Testis (tissue), 2 donors: ENCODE measurements at regions not wholly inside any gene's neighbourhood (a gene's known extent, or its start where the extent isn't known, plus 50 kb on each side); places are given as distances from the start of the nearest gene placed in this dataset.

Source experiments
- DNase-seq: peaks from one replicate; pipeline ENCODE4 v3.0.0-alpha.2; 2019
- H3K27ac ChIP-seq, 2 donors: fragments of 200-600 bp; sonication (generic); one replicate each; pipeline ENCODE4 v1.5.1; 2019
- H3K27me3 ChIP-seq: fragments of 200-600 bp; sonication (generic); one replicate; pipeline ENCODE4 v1.5.1; 2019
- H3K36me3 ChIP-seq: fragments of 200-600 bp; sonication (generic); one replicate; pipeline ENCODE4 v1.5.1; 2017; ENCODE audit warnings: low read depth; ENCODE audit errors: missing control alignments
- H3K4me1 ChIP-seq: fragments of 200-600 bp; sonication (generic); one replicate; pipeline ENCODE4 v1.5.1; 2019
- H3K4me3 ChIP-seq, 2 donors: fragments of 200-600 bp; sonication (generic); one replicate each; pipeline ENCODE4 v1.5.1; 2017 to 2019
- H3K9me3 ChIP-seq: fragments of 200-600 bp; sonication (generic); one replicate; pipeline ENCODE4 v1.5.1; 2017
- CTCF ChIP-seq, 3 experiments: fragments of 450-650 bp in 2 of 3; fragments of 200-600 bp in 1 of 3; sonication (generic) in 1 of 3; IDR thresholded peaks; one replicate each; pipeline ENCODE4 v1.5.1; 2016 to 2019; ENCODE audit warnings: antibody characterized with exemption in 3 of 3, mild to moderate bottlenecking in 2 of 3, moderate library complexity in 1 of 3
- POLR2A ChIP-seq: fragments of 450-650 bp; IDR thresholded peaks from one replicate; pipeline ENCODE4 v1.6.1; 2017; ENCODE audit warnings: antibody characterized with exemption, mild to moderate bottlenecking, moderate library complexity
- WGBS, 2 donors: methylation state at CpG; one replicate each; pipeline ENCODE4 v1.1.5; 2018; 5-methylcytosine and 5-hydroxymethylcytosine counted together
- intact Hi-C: fragments of 100-400 bp; cut with DNase I; formaldehyde crosslinking; loops from one replicate; pipeline ENCODE4 v1.15.1; 2023; ENCODE audit warnings: low total_unique reads

- TF ChIP-seq CTCF (IDR thresholded peaks at IDR 0.05), result no peak
- no peak for TF ChIP-seq POLR2A
- no peak for DNase-seq
- H3K9me3 ChIP-seq, result no peaks in the 10 kb centered on the region
- WGBS, 2 donors, result 89 to 91% methylated on average over 7 of the region's 7 CpGs
- no peak overlapping the region for H3K4me3 ChIP-seq
- intact Hi-C loops, result no loop called here
- H3K4me1 ChIP-seq, result no peaks in the 10 kb centered on the region
- H3K27me3 ChIP-seq, result no peaks in the 10 kb centered on the region
- H3K27ac ChIP-seq, result no peak overlapping the region
- H3K36me3 ChIP-seq, result no peaks in the 10 kb centered on the region
Measured at GRCh38 chrX:39327255-39327654, 526.0 kb downstream of the MID1IP1 start.

GRCh38 chrX:39327705-39328104, 526.4 kb downstream of the MID1IP1 start:
- TF ChIP-seq POLR2A (no peak), CTCF (IDR thresholded peaks at IDR 0.05) (no peak)
- Histone ChIP-seq H3K27ac (no peak overlapping the region), H3K4me3 (no peak overlapping the region), H3K9me3 (no peaks in the 10 kb centered on the region), H3K4me1 (no peaks in the 10 kb centered on the region), H3K36me3 (no peaks in the 10 kb centered on the region), H3K27me3 (no peaks in the 10 kb centered on the region)
- 100% methylated on average over 1 of the region's 1 CpG for WGBS, 2 donors
- intact Hi-C loops, result no loop called here
- no peak for DNase-seq

GRCh38 chrX:39328661-39329060, 527.4 kb downstream of the MID1IP1 start:
- H3K4me1 ChIP-seq, result no peaks in the 10 kb centered on the region
- no peaks in the 10 kb centered on the region for H3K36me3 ChIP-seq
- H3K9me3 ChIP-seq, result no peaks in the 10 kb centered on the region
- no peak for TF ChIP-seq POLR2A
- TF ChIP-seq CTCF (IDR thresholded peaks at IDR 0.05), result no peak
- H3K4me3 ChIP-seq, result no peak overlapping the region
- H3K27ac ChIP-seq, result no peak overlapping the region
- H3K27me3 ChIP-seq, result no peaks in the 10 kb centered on the region
- intact Hi-C loops, result no loop called here
- no peak for DNase-seq
- 94 to 97% methylated on average over 4 of the region's 4 CpGs for WGBS, 2 donors

- 76 to 80% methylated on average over 4 of the region's 4 CpGs for WGBS, 2 donors
- no peak overlapping the region for H3K4me3 ChIP-seq
Measured at GRCh38 chrX:39331082-39331704, 529.9 kb downstream of the MID1IP1 start.

More at GRCh38 chrX:39331082-39331704, 529.9 kb downstream of the MID1IP1 start:
- no peaks in the 10 kb centered on the region for H3K27me3 ChIP-seq
- no peaks in the 10 kb centered on the region for H3K36me3 ChIP-seq
- no peak overlapping the region for H3K27ac ChIP-seq
- intact Hi-C loops, result no loop called here
- no peaks in the 10 kb centered on the region for H3K9me3 ChIP-seq
- no peak for TF ChIP-seq CTCF (IDR thresholded peaks at IDR 0.05)
- no peak for TF ChIP-seq POLR2A
- no peak for DNase-seq
- no peaks in the 10 kb centered on the region for H3K4me1 ChIP-seq
